Epithelial cell of proximal tubule (primary cell): ENCODE measurements at regions not wholly inside any gene's neighbourhood (a gene's known extent, or its start where the extent isn't known, plus 50 kb on each side); places are given as distances from the start of the nearest gene placed in this dataset.

Experiments used
- DNase-seq: peaks from one replicate; pipeline ENCODE4 v3.0.0-alpha.2; 2011; ENCODE audit warnings: low read depth
- H3K4me3 ChIP-seq: 2 replicates; pipeline ENCODE4 v1.5.1; 2011; ENCODE audit warnings: low read depth, mild to moderate bottlenecking, low read length
- TF ChIP-seq, protein P1 (sequence below): conservative IDR thresholded peaks from 2 replicates; pipeline ENCODE4 v1.5.1; 2012; ENCODE audit warnings: low read depth, mild to moderate bottlenecking, low read length

GRCh38 chr2:16008856-16009255, 68.5 kb downstream of the MYCN start:
- H3K4me3 ChIP-seq = no peak overlapping the region
- DNase-seq = no peak
- TF ChIP-seq, protein P1, sequence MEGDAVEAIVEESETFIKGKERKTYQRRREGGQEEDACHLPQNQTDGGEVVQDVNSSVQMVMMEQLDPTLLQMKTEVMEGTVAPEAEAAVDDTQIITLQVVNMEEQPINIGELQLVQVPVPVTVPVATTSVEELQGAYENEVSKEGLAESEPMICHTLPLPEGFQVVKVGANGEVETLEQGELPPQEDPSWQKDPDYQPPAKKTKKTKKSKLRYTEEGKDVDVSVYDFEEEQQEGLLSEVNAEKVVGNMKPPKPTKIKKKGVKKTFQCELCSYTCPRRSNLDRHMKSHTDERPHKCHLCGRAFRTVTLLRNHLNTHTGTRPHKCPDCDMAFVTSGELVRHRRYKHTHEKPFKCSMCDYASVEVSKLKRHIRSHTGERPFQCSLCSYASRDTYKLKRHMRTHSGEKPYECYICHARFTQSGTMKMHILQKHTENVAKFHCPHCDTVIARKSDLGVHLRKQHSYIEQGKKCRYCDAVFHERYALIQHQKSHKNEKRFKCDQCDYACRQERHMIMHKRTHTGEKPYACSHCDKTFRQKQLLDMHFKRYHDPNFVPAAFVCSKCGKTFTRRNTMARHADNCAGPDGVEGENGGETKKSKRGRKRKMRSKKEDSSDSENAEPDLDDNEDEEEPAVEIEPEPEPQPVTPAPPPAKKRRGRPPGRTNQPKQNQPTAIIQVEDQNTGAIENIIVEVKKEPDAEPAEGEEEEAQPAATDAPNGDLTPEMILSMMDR = no peak

DNA sequence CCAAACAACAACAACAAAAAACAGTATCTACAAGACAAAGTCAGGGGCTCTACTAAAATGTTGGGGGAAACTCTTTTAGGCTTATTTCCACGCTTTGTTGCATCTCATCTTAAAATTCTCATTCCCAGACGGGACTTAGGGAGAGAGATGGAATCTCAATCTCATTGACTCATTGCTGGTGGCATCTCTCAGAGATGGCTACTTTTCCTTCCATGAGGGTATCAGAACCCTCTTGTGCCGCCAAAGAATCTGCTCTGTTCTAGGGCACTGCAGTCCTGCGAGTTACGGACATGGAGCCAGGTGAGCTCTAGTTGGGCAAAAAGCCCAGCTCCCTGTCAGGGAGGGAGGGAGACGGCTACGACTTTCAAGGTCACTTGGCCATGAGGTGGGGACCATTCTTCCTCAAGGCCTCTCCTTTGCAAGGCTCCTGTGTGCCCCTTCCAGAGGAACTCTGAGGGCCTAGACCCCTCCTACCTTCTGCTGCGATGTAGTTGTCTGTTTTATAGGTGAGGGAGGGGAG, 68.0 kb downstream of the MYCN start:
- DNase-seq = no peak
- H3K4me3 ChIP-seq = no peak overlapping the region
- TF ChIP-seq, protein P1 = no peak

DNA sequence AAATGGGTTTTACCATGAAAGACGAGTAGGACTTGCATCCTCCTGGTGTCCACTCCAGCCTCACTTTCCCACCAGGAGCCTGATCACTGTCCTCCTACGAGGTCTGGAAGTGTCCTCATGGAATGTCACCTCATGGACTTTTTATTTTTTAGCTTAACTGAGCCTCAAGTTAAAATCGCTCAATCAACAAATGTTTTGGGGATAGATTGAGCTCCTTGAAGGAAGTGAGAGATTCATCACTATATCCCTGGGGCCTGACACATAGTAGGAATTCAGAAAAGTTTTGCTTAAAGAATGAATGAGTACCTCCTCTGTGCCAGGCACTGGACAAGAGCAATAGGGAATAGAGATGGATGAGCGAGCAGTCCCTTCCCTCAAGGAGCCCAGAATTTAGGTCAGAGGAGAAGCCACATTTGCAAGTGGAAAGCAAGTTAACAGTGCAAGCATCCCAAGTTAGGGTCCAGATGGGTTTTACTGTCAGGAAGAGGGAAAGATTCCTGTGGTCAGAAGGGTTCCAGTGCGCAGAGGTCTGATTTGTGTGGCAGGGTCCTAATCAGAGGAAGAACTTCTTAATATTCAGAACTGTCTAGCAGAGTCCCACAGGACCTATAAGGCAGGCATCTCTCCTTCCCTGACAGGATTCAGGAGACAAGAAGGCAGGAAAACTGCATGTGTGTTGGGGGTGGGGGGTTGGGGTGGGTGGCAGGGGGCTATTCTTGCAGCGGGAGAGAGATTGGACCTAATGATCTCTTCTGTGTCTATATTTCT, 67.0 kb downstream of the MYCN start:
- DNase-seq = no peak

GRCh38 chr2:16006537-16007166, 66.3 kb downstream of the MYCN start:
- DNase-seq = no peak
- TF ChIP-seq, protein P1 = no peak
- no peak overlapping the region for H3K4me3 ChIP-seq

More for the DNA sequence above, 67.0 kb downstream of the MYCN start:
- H3K4me3 ChIP-seq = no peak overlapping the region
- TF ChIP-seq, protein P1 = no peak

- peak; percentile 37 for DNase-seq
- no peak overlapping the region for H3K4me3 ChIP-seq
- TF ChIP-seq, protein P1 = no peak
Measured at GRCh38 chr2:16005816-16006536, 65.6 kb downstream of the MYCN start.

GRCh38 chr2:16005389-16005788, 65.0 kb downstream of the MYCN start:
- TF ChIP-seq, protein P1 = no peak
- no peak for DNase-seq
- H3K4me3 ChIP-seq = no peak overlapping the region
